ENCODE measurements at regions not wholly inside any gene's neighbourhood (a gene's known extent, or its start where the extent isn't known, plus 50 kb on each side); places are given as distances from the start of the nearest gene placed in this dataset.
"Not testable (repeated sequence)": the region's sequence is repeated elsewhere in the genome, so short reads cannot be mapped to it uniquely, and the experiment has no call there.

GRCh38 chr6:144543006-144543871 is 258.1 kb downstream of the UTRN start:
- in situ Hi-C loops (cut with HindIII; ENCODE audit: low pct_ligation_motif_present, low pct_unique_long_range_greater_than_20kb, low sequenced_read_pairs), result no loop called here
- peak; percentile 79 for DNase-seq

GRCh38 chr6:144544266-144544830 is 259.2 kb downstream of the UTRN start:
- in situ Hi-C loops (cut with HindIII; ENCODE audit: low pct_ligation_motif_present, low pct_unique_long_range_greater_than_20kb, low sequenced_read_pairs), result no loop called here
- DNase-seq, result no peak

GRCh38 chr6:144546807-144547206 is 261.7 kb downstream of the UTRN start:
- DNase-seq, result no peak
- in situ Hi-C loops (cut with HindIII; ENCODE audit: low pct_ligation_motif_present, low pct_unique_long_range_greater_than_20kb, low sequenced_read_pairs), result no loop called here

- in situ Hi-C loops (cut with HindIII; ENCODE audit: low pct_ligation_motif_present, low pct_unique_long_range_greater_than_20kb, low sequenced_read_pairs), result no loop called here
- no peak for DNase-seq
Measured at GRCh38 chr6:144547409-144547808, 262.3 kb downstream of the UTRN start.

GRCh38 chr6:144548536-144548935 is 263.4 kb downstream of the UTRN start:
- no peak for DNase-seq
- in situ Hi-C loops (cut with HindIII; ENCODE audit: low pct_ligation_motif_present, low pct_unique_long_range_greater_than_20kb, low sequenced_read_pairs), result no loop called here

- in situ Hi-C loops (cut with HindIII; ENCODE audit: low pct_ligation_motif_present, low pct_unique_long_range_greater_than_20kb, low sequenced_read_pairs), result no loop called here
- DNase-seq, result no peak
Measured at GRCh38 chr6:144549837-144550747, 265.0 kb downstream of the UTRN start.

- in situ Hi-C loops (cut with HindIII; ENCODE audit: low pct_ligation_motif_present, low pct_unique_long_range_greater_than_20kb, low sequenced_read_pairs), result no loop called here
- no peak for DNase-seq
Measured at GRCh38 chr6:144551339-144551738, 266.2 kb downstream of the UTRN start.

- in situ Hi-C loops (cut with HindIII; ENCODE audit: low pct_ligation_motif_present, low pct_unique_long_range_greater_than_20kb, low sequenced_read_pairs), result no loop called here
- no peak for DNase-seq
Measured at GRCh38 chr6:144555066-144555465, 269.9 kb downstream of the UTRN start.

- in situ Hi-C loops (cut with HindIII; ENCODE audit: low pct_ligation_motif_present, low pct_unique_long_range_greater_than_20kb, low sequenced_read_pairs), result no loop called here
- no peak for DNase-seq
Measured at GRCh38 chr6:144559865-144560593, 274.9 kb downstream of the UTRN start.

GRCh38 chr6:144561455-144562043 is 276.4 kb downstream of the UTRN start:
- in situ Hi-C loops (cut with HindIII; ENCODE audit: low pct_ligation_motif_present, low pct_unique_long_range_greater_than_20kb, low sequenced_read_pairs), result no loop called here
- no peak for DNase-seq

- in situ Hi-C loops (cut with HindIII; ENCODE audit: low pct_ligation_motif_present, low pct_unique_long_range_greater_than_20kb, low sequenced_read_pairs), result no loop called here
- no peak for DNase-seq
Measured at GRCh38 chr6:144564202-144564601, 279.1 kb downstream of the UTRN start.

GRCh38 chr6:144566868-144567615 is 281.9 kb downstream of the UTRN start:
- DNase-seq, result no peak
- in situ Hi-C loops (cut with HindIII; ENCODE audit: low pct_ligation_motif_present, low pct_unique_long_range_greater_than_20kb, low sequenced_read_pairs), result no loop called here

- in situ Hi-C loops (cut with HindIII; ENCODE audit: low pct_ligation_motif_present, low pct_unique_long_range_greater_than_20kb, low sequenced_read_pairs), result no loop called here
- DNase-seq, result no peak
Measured at GRCh38 chr6:144568241-144568640, 283.1 kb downstream of the UTRN start.

- DNase-seq; in situ Hi-C loops (cut with HindIII; ENCODE audit: low pct_ligation_motif_present, low pct_unique_long_range_greater_than_20kb, low sequenced_read_pairs): not testable (repeated sequence)
Measured at GRCh38 chr6:144572541-144572940, 287.4 kb downstream of the UTRN start.

GRCh38 chr6:144574796-144575195 is 289.7 kb downstream of the UTRN start:
- no peak for DNase-seq
- in situ Hi-C loops (cut with HindIII; ENCODE audit: low pct_ligation_motif_present, low pct_unique_long_range_greater_than_20kb, low sequenced_read_pairs), result no loop called here

- DNase-seq, result no peak
- in situ Hi-C loops (cut with HindIII; ENCODE audit: low pct_ligation_motif_present, low pct_unique_long_range_greater_than_20kb, low sequenced_read_pairs), result no loop called here
Measured at GRCh38 chr6:144575327-144575726, 290.2 kb downstream of the UTRN start.

- in situ Hi-C loops (cut with HindIII; ENCODE audit: low pct_ligation_motif_present, low pct_unique_long_range_greater_than_20kb, low sequenced_read_pairs), result no loop called here
- no peak for DNase-seq
Measured at GRCh38 chr6:144576871-144577270, 291.7 kb downstream of the UTRN start.

Data from ACHN (cell line).